Forelimb muscle (tissue), 1 donor: ENCODE measurements at regions not wholly inside any gene's neighbourhood (a gene's known extent, or its start where the extent isn't known, plus 50 kb on each side); places are given as distances from the start of the nearest gene placed in this dataset.

Experiments used
- DNase-seq: peaks from one replicate; pipeline ENCODE4 v3.0.0-alpha.2; 2013; ENCODE audit warnings: low read depth

DNA sequence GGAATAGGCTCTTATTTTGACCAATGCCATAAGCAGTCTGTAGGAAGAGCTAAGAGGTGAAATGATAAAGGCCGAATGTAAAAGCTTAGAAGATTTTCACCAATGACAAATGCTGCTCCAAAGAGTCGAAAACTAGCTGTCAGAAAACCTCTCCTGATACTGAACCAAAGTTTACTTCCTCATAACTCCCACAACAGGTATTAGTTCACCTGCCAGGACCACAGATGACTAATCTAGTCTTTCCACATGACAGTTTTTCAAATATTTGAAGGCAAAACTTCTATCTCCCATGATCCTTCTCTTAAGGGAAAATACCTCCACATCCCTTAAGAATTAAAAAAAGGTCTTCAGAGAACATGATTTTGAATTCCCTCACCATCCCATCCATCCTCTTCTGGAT is 473.2 kb upstream of the SPHKAP start:
- DNase-seq = no peak

DNA sequence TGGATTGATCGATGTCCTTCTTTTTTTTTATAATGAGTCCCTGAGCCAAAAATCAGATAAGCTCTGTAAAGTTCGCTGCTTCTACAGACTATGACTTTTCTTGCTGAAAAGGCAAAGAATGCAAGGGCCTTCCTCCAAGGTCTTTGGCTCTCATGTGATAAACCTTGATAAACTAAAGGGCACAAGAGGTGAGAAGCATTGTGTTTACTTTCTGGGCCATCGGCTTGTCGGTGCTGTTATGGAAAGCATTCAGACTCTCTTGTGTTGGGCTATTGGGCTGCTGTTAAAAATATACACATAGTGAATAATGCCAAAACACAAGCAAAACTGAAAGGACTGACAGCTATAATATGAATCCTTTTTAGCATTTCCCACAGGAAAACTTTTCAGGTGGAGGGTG is 472.4 kb upstream of the SPHKAP start:
- DNase-seq = no peak

DNA sequence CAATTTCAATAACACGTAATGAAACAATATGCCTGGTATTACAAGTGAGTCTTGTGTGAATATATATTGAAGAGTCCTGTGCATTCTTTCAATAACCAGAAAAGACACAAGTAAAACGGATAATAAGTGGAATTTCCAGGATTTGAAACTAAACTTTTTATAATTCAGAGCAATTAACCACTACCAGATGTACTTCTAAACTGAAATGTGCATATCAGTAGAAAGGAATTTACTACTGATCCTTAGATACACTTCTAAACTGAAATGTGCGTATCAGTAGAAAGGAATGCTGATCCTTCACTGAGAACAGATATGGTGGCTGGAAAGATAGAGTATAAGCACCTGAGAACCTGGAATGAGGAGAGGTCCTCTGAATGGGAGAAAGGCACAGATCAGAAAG is 470.9 kb upstream of the SPHKAP start:
- no peak for DNase-seq

GRCh38 chr2:228649876-228650275 is 468.4 kb upstream of the SPHKAP start:
- DNase-seq = no peak

- no peak for DNase-seq
Measured at GRCh38 chr2:228649447-228649846, 468.0 kb upstream of the SPHKAP start.

GRCh38 chr2:228648541-228648940 is 467.1 kb upstream of the SPHKAP start:
- DNase-seq = no peak

- DNase-seq = no peak
Measured at GRCh38 chr2:228646061-228646460, 464.6 kb upstream of the SPHKAP start.

DNA sequence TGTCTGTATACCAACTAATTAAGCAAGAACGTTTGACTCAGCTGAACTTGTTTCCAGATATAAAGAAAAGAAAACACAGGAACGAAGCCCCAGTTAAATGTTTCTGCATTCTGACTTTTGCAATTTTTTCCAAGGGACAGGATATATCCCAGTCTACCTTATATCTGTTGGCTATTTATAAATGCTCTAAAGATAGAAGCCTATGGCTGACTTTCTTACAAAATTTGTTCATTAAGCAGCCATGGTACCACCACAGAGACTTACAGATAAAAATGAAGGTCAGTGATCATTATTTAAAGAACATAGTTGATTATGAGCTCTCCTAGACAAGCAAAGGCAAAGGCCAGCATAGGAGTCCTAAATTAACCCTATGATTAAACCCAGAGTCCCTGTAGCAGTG is 462.7 kb upstream of the SPHKAP start:
- DNase-seq = no peak

GRCh38 chr2:228642861-228643260 is 461.4 kb upstream of the SPHKAP start:
- DNase-seq = no peak

- DNase-seq = no peak
Measured at GRCh38 chr2:228630786-228631185, 449.3 kb upstream of the SPHKAP start.

- DNase-seq = no peak
Measured at GRCh38 chr2:228629251-228629650, 447.8 kb upstream of the SPHKAP start.

DNA sequence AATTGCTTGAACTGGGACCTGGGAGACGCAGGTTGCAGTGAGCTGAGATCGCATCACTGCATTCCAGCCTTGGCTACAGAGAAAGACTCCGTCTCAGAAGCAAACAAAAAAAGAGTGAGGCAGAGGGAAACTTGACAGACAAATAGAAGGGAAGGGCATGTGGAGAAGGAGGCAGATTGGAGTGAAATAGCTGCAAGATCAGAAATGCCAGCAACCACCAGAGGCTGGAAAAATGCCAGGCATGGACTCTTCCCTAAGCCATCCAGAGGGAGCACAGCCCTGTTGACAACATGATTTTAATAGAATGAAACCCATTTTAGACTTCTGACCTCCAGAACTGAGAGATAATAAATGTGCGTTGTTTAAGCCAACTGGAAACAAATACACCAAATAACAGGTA is 447.2 kb upstream of the SPHKAP start:
- no peak for DNase-seq

DNA sequence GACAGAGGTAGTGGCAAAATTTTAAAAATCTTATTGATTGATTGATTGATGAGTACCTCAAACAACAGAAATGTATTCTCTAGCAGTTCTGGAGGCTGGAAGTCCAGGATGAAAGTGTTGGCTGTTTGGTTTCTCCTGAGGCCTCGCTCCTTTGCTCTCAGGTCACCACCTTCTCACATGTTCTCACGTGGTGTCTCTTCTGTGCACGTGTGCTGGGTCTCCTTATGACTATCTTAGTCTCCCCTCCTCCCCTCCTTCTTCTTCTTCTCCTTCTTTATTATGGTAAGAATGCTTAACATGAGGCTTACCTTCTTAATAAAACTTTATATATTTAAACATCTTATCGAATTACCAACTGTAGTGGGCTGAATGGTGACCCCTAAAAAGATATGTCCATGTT is 446.0 kb upstream of the SPHKAP start:
- no peak for DNase-seq

- no peak for DNase-seq
Measured at GRCh38 chr2:228625481-228625880, 444.0 kb upstream of the SPHKAP start.

- peak; percentile 17 for DNase-seq
Measured at GRCh38 chr2:228624733-228625132, 443.2 kb upstream of the SPHKAP start.

GRCh38 chr2:228615496-228615895 is 434.0 kb upstream of the SPHKAP start:
- no peak for DNase-seq

- no peak for DNase-seq
Measured at GRCh38 chr2:228614741-228615140, 433.3 kb upstream of the SPHKAP start.

- no peak for DNase-seq
Measured at GRCh38 chr2:228613133-228613850, 431.8 kb upstream of the SPHKAP start.

- no peak for DNase-seq
Measured at GRCh38 chr2:228611171-228611570, 429.7 kb upstream of the SPHKAP start.

DNA sequence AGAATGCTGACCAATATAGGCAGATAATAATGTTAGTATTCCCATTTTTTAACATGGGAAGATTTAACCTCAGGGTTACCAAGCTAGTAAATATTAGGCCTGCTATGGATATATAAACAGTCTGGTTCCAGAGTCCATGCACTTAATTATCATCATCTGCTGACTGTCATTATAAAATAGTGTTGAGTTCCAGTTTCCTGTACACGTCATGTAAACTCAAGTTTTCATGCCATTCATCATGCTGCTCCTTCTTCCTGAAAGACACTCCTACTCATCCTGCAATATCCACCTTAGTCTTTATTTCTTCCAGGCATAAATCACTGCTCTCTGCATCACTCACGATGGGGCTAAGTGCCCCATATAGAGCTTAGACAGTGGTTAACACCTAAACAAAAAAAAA is 420.8 kb upstream of the SPHKAP start:
- no peak for DNase-seq

DNA sequence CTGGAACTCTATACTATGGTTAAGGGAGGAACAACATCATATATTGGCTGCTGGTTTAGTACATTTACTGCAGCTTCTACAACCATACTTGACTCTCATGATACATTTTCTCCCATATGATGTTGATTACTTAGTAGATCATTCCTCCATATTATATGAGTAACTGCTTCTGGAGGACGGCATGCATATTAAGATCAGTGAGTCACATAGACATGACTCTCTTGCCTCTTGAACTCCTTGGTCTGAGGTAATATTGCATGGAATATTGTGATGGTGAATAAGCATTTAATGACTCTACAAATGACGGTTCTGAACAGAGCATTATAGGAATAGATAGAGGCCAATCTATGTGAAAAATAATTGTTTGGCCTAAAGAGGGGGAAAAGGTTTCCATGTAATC is 418.8 kb upstream of the SPHKAP start:
- no peak for DNase-seq

DNA sequence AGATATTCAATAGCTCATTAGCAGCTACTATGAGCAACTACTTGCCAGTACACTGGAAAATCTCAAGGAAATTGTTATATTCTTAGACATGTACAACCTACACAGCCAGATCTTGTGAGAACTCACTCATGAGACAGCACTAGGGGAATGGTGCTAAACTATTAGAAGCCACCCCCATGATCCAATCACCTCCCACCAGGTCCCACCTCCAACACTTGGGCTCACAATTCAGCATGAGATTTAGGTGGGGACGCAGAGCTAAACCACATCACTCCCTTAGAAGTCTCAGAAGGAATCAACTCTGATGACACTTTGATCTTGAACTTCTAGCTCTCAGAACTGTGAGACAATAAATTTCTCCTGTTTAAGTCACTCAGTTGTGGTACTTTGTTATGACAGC is 418.3 kb upstream of the SPHKAP start:
- no peak for DNase-seq

- no peak for DNase-seq
Measured at GRCh38 chr2:228599297-228599696, 417.8 kb upstream of the SPHKAP start.

- no peak for DNase-seq
Measured at GRCh38 chr2:228597032-228597431, 415.5 kb upstream of the SPHKAP start.
